Mesothelial cell of epicardium (in vitro differentiated cells): ENCODE measurements at regions not wholly inside any gene's neighbourhood (a gene's known extent, or its start where the extent isn't known, plus 50 kb on each side); places are given as distances from the start of the nearest gene placed in this dataset.

Source experiments
- DNase-seq, 2 experiments: peaks; one replicate each; pipeline ENCODE4 v3.0.0; 2021; ENCODE audit warnings: low spot score in 2 of 2; ENCODE audit not compliant: unreplicated experiment in 2 of 2
- H3K27ac Mint-ChIP-seq: 2 replicates; pipeline ENCODE4 v1.8.0; 2021; ENCODE audit warnings: mixed read lengths
- H3K27me3 Mint-ChIP-seq: 2 replicates; pipeline ENCODE4 v1.8.0; 2021; ENCODE audit warnings: low read depth, mixed read lengths
- H3K36me3 Mint-ChIP-seq: 2 replicates; pipeline ENCODE4 v1.8.0; 2021; ENCODE audit warnings: mixed read lengths
- H3K4me1 Mint-ChIP-seq: 2 replicates; pipeline ENCODE4 v1.8.0; 2021; ENCODE audit warnings: mixed read lengths
- H3K4me3 Mint-ChIP-seq: 2 replicates; pipeline ENCODE4 v1.8.0; 2021; ENCODE audit warnings: mild to moderate bottlenecking, moderate library complexity, mixed read lengths
- H3K9me3 Mint-ChIP-seq: 2 replicates; pipeline ENCODE4 v1.8.0; 2021; ENCODE audit warnings: mixed read lengths
- TF ChIP-seq, protein P1 (sequence below): fragments of 200-600 bp; sonication (generic); IDR thresholded peaks from one replicate; pipeline ENCODE4 v1.5.0; 2021; ENCODE audit warnings: antibody characterized with exemption; ENCODE audit not compliant: unreplicated experiment

DNA sequence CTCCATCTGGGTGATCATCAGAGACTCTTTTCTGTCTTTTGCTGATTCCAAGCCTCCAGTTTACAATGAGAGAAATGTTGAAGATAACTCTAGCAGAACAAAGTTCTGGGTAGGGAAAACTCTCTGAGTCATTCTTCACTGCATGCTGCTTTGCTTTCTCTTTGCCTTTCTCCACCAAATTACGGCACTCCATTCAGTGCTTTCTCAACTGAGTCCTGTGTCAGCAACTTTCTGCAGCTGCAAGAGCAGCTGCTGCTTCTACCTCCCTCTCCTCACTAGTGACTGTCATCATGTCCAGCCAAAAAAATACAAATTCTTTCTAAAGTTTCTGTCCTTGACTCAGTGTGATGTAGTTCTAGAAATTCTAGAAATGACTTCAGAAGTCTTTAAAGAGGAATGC is 953.8 kb downstream of the IGSF11 start:
- no peak for DNase-seq
- TF ChIP-seq, protein P1, sequence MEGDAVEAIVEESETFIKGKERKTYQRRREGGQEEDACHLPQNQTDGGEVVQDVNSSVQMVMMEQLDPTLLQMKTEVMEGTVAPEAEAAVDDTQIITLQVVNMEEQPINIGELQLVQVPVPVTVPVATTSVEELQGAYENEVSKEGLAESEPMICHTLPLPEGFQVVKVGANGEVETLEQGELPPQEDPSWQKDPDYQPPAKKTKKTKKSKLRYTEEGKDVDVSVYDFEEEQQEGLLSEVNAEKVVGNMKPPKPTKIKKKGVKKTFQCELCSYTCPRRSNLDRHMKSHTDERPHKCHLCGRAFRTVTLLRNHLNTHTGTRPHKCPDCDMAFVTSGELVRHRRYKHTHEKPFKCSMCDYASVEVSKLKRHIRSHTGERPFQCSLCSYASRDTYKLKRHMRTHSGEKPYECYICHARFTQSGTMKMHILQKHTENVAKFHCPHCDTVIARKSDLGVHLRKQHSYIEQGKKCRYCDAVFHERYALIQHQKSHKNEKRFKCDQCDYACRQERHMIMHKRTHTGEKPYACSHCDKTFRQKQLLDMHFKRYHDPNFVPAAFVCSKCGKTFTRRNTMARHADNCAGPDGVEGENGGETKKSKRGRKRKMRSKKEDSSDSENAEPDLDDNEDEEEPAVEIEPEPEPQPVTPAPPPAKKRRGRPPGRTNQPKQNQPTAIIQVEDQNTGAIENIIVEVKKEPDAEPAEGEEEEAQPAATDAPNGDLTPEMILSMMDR = no peak
- Mint-ChIP-seq H3K9me3 (no peaks in the 10 kb centered on the region), H3K27ac (no peak overlapping the region), H3K27me3 (no peaks in the 10 kb centered on the region), H3K4me1 (no peaks in the 10 kb centered on the region), H3K4me3 (no peak overlapping the region), H3K36me3 (no peaks in the 10 kb centered on the region)

DNA sequence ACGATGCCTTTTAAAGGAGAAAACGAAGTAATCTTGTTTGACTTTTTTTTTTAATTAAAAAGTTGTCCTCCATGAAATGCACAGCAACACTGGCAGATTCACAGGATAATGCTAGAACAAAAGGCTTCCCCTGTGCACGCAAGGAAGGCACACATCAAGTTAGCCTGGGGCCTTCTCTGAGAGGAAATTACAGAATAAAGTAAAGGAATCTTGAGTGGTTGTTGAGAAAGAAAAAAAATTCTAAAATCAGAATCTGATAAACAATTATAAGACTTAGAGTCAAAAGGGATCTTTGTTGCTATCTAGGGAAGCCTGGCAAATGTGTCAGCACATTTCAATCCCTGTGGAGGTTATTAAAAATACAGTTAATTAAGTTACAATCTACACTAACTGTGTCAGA is 946.0 kb downstream of the IGSF11 start:
- Mint-ChIP-seq H3K36me3 (no peaks in the 10 kb centered on the region), H3K4me3 (no peak overlapping the region), H3K27me3 (no peaks in the 10 kb centered on the region), H3K4me1 (no peaks in the 10 kb centered on the region), H3K27ac (no peak overlapping the region), H3K9me3 (peaks cover 14% of the 10 kb centered on the region)
- DNase-seq = no peak
- TF ChIP-seq, protein P1 = no peak

DNA sequence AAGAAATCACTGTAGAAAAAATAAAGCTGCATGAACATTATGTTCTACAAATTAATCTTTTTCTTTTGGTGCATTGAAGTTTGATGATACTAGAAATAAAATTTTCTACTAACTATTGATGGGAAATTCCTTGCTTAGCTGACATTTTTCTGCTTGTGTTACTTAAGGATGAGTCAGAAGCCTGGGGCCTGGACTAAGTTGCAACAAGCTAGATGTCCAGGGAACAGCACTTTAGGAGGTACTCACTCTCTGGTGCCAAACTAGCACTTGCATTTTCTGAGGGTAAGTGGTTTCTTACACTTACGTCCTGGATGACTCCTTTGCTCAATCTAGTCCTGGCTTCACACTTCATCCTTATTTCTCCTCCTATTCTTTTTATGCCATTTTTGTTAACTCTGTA is 945.1 kb downstream of the IGSF11 start:
- H3K36me3 Mint-ChIP-seq = no peaks in the 10 kb centered on the region
- TF ChIP-seq, protein P1 = no peak
- no peaks in the 10 kb centered on the region for H3K27me3 Mint-ChIP-seq
- DNase-seq = no peak
- no peak overlapping the region for H3K27ac Mint-ChIP-seq
- H3K4me1 Mint-ChIP-seq = no peaks in the 10 kb centered on the region
- no peak overlapping the region for H3K4me3 Mint-ChIP-seq
- H3K9me3 Mint-ChIP-seq = peaks cover 21% of the 10 kb centered on the region

DNA sequence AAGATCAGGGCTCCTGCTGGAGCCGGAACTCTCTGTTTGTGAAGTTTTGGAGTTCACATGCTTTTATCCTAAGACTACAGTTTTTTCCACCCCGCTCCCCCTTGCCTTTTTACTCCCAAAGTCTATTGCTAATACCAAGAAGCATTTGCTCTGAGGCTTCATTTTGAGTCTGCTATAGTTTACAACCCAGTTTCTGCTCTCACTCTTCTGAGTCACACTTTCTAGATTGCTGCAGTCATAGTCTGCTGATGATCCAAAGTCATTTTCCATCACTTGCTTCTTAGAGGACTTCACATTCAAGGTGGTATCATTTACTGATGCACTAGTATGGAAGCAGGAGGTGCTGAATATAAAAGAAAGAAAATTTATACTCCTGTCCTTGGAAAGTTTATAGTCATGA is 937.4 kb downstream of the IGSF11 start:
- H3K36me3 Mint-ChIP-seq = no peaks in the 10 kb centered on the region

DNA sequence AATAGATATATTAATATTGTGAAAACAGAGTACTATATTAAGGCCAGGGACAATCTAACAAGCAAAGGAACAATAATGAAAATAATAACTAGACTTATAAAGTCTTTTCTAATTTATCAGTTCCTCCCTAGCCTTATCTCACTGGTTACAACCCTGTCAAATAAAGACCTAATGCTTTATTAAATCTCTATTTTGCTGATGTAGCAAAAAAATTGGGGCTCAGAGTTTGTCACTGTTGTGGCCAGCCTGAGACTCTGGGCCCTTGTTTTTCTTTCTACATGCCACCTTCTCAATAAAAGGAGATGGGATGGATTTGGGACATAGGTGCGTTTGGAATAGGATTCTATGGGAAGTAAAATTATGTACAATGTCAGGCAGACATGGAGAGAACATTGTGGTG is 937.0 kb downstream of the IGSF11 start:
- Mint-ChIP-seq H3K27ac (no peak overlapping the region), H3K9me3 (peaks cover 11% of the 10 kb centered on the region), H3K4me1 (no peaks in the 10 kb centered on the region), H3K27me3 (no peaks in the 10 kb centered on the region), H3K36me3 (no peaks in the 10 kb centered on the region), H3K4me3 (no peak overlapping the region)
- no peak for DNase-seq
- TF ChIP-seq, protein P1 = no peak

More for the DNA sequence above, 937.4 kb downstream of the IGSF11 start:
- Mint-ChIP-seq H3K9me3 (peaks cover 16% of the 10 kb centered on the region), H3K27ac (no peak overlapping the region), H3K4me3 (no peak overlapping the region), H3K27me3 (no peaks in the 10 kb centered on the region), H3K4me1 (no peaks in the 10 kb centered on the region)
- TF ChIP-seq, protein P1 = no peak
- no peak for DNase-seq

DNA sequence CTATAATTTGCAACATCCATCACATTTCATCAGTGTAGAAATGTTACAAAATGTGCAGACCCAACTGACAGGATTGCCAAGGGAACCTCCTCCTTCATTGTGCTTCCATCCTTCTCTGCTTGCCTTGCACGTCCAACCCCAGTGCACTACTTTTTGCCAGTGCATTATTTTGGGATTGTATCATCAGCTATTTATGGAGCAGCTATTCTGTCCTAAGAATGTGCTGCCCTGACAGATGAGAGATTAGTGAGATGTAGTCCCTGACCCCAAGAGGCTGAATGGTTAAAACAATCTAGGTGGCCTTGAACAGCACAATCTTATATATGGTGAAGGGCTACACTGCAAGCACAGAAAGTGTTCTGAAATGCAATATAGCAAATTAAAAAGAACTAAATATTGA is 935.8 kb downstream of the IGSF11 start:
- Mint-ChIP-seq H3K27ac (no peak overlapping the region), H3K9me3 (peaks cover 5% of the 10 kb centered on the region), H3K36me3 (no peaks in the 10 kb centered on the region), H3K4me1 (no peaks in the 10 kb centered on the region), H3K27me3 (no peaks in the 10 kb centered on the region), H3K4me3 (no peak overlapping the region)
- TF ChIP-seq, protein P1 = no peak
- no peak for DNase-seq
